Stimulated activated CD4-positive, alpha-beta T cell treated with anti-CD3 and anti-CD28 coated beads, Interleukin-1b, Interleukin-23, amount 100 ng/mL, for 1 hour (primary cell): ENCODE measurements at regions not wholly inside any gene's neighbourhood (a gene's known extent, or its start where the extent isn't known, plus 50 kb on each side); places are given as distances from the start of the nearest gene placed in this dataset.

Experiments used
- DNase-seq, 2 donors: peaks; one replicate each; pipeline ENCODE4 v3.0.0-alpha.2; 2020; ENCODE audit warnings: low read depth in 2 of 2

DNA sequence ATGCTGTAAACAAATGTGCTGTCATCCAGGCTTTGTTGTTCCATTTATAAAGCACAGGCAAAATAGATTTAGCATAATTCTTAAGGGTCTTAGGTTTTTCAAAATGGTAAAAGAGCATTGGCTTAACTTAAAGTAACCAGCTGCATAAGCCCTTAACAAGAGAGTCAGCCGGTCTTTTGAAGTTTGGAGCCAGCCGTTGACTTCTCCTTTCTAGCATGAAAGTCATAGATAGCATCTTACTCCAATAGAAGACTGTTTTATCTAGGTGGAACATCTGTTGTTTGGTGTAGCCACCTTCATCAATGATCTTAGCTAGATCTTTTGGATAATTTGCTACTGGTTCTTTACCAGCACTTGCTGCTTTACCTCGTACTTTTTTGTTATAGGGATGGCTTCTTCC, 297.5 kb upstream of the DCBLD2 start:
- DNase-seq: no peak

DNA sequence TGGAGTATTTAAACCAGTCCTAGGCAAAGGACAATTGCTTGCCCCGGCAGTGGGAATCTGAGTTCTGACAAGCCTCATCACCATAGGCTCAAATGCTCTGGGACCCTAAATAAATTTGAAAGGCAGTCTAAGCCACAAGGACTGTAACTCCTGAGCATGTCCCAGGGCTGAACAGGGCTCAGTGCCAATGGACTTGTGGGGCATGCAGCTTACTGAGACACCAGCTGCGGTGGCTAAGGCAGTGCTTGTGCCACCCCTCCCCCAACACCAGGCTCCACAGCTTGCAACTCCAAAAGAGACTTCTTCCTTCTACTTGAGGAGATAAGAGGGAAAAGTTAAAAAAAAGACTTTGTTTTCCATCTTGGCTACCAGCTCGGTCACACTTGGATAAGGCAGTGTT, 289.7 kb upstream of the DCBLD2 start:
- DNase-seq: no peak

DNA sequence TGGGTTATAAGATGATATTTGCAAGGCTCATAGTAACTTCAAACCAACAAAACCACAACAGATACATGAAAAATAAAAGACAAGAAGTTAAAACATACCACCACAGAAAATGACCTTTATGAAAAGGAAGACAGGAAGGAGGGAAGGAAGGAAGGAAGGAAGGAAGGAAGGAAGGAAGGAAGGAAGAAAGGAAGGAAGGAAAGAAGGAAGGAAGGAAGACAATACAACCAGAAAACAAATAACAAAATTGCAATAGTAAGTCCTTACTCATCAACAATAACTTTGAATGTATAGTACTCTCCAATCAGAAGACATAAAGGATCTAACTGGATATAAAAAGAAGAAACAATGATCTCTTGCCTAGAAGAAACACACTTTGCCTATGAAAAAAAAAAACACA, 287.4 kb upstream of the DCBLD2 start:
- no peak for DNase-seq

DNA sequence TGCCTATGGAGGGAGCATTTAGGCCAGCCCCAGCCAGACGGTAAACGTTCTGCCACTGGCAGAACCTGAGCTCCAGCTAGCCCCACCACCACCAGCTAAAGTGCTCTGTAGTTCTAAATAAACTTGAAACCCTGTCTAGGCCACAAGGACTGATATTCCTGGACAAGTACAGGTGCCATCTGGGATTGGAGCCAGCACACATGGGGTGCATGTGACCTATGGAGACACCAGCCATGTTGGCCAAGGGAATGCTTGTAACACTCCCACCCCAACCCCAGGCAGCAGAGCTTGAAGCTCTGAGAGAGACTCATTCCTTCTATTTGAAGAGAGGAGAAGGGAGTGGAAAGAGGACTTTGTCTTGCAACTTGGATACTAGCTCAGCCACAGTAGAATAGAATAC, 284.5 kb upstream of the DCBLD2 start:
- DNase-seq: no peak

DNA sequence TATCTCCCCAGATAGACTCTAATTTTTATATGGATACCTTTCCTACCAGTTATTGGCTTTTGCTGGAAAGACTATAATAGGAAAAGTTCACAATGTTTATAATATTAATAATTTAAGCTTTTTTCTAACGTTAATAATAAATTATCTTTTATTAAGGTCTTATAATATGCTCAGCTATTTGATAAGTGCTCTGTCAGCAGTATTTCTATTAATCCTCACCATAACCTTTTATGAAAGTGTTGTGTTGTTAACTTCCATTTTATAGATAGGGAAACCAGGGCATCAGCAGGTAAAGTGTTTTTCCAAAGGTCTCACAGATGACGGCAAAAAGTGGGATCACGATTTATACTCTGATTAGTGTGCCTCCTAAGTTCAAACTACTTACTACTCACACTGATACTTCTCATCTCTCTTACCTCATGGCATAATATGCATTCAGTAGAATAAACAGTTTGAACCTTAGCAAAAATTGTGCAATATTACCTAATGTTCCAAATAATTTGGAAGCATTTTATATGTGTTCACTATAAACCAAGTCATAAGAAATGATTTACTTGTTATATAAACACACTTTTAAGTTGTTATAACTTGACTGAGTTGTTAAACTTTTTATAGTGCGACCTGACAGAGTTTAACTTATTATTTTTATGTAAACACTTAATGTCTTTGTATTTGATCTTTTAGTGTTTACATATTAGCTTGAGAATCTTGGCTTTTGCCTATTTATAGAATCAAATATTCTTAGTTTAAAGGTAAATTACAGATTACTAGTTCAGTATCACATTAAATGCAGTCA, 274.9 kb upstream of the DCBLD2 start:
- DNase-seq: no peak

DNA sequence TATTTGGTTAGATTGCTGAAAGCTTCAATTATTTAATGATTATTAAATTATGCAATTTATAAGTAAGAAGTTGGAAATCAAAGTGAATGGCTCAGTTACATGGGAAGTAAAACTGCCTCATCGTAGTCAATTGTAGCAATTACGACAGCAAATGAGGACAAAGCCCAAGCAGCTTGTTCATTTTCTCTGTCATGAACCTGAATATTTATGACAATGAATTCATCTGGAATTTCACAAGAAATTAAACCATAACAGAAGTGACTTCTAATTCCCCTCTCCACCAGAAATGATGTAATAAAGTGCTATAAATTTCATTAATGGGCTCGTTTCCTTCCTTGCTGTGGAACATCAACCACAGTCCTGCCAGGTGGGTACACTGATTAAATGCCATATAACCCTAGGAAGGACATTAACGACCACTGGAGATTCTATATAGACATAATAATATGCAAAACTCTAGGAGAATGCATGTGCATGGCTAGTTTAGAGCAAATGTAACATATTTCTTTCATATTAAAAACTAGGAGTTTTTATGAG, 273.8 kb upstream of the DCBLD2 start:
- no peak for DNase-seq

DNA sequence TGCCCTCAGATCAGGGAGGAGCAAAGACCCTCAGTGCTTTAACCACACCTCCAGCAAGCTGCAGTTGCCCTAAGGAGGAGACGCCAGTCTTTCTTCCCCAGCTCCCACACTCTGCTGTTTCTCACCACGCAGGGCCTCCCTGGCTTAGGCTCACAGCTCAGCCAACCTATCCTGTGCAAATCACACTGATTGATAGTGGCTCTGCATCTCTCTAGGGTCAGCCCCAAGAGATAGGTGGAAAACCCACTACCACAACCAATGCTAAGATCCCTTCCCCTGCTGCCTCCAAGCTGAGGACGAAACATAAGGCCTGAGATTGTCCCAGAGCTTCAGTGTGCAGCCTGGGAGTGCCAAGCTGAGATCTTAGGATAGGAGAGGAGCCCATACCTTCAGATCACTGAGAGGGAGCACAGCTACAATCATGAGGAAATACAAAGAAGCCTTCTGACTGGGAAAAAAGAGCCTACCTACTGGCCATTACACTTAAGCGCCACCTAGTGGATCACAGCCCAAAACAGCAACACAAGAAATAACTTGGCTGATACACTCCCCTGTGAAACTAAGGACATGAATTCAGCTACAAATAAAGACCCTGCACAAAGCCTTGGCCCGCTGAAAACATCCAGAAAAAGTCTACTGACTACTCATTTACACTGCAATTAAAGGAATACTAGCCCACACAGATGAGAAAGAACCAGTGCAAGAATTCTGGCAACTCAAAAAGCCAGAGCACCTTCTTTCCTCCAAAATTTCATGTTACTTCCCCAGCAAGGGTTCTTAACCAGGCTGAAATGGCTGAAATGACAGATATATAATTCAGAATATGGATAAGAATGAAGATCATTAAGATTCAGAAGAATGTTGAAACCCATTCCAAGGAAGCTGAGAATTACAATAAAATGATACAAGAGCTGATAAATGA, 271.5 kb upstream of the DCBLD2 start:
- DNase-seq: peak in 1 of 2 donors; percentile 0

DNA sequence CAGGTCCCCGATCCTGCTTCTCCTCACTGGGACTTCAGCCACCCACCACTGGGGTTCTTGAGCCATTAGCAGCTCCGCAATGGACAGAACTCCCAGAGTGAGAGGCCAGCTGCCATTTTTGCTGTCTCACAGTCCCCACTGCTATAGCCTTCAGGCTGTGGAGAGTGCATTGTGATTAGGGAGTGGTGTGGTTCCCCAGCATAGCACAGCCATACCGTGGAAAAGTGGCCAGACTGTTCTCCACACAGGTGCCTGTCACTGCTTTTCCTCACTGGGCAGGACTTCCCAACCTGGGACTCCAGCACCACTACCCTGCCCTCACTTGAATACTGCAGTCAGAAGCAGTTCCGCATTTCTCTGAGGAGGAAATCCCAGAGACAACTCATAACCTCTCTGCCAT, 270.3 kb upstream of the DCBLD2 start:
- DNase-seq: no peak

DNA sequence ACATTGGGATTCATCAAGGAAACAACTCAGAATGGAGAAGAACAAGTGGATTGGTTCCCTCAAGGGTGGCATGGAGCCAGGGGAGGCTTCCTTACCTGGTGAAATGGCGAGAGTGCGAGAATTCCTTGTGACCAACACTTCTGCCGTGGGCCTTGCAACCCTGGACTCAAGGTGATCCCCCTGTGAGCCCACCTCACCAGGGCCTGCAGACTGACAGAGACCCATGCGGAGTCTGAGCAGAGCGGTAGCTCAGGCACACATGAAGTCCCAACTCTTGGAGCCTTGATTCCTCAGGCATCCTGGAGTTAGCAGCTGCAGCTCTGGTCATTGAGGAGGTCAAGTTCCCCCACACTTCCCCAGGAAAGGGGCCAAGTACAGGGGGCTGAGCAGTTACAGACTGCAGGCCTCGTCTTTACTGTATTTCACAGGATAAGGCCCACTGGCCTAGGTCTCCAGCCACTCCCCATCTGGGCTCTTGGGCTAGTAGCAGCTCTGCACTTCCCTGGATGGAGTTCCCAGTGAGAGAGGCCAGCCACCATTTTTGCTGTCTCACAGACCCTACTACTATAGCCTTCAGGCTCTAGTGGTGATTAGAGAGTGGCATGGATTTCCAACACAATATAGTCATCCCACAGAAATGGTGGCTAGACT, 269.5 kb upstream of the DCBLD2 start:
- peak in 1 of 2 donors; percentile 1 for DNase-seq

DNA sequence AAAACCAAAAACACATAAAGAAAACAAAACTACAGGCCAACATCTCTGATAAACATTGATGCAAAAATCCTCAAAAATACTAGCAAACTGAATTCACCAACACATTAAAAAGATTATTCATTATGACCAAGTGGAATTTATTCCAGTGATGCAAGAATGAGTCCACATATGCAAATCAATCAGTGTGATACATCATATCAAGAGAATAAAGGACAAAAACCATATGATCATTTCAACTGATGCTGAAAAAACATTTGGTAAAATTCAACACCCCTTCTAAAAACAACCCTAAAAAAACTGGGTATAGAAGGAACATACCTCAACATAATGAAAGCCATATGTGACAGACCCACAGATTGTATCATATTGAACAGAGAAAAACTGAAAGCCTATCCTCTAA, 265.6 kb upstream of the DCBLD2 start:
- DNase-seq: no peak

DNA sequence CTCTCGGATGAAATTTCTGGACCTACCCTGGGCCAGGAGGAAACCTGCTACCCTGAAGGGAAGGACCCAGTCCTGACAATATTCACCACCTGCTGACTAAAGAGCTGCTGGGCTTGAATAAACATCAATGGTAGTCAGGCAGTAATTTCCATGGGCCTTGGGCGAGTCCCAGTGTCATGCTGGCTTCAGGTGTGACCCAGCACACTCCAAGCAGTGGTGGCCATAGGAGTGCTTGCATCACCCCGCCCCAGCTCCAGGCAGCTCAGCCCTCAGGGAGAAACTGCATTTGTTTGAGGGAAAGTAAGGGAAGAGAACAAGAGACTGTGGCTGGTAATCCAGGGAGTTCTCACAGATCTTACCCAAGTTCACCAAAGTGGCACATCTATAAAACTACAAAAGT, 261.8 kb upstream of the DCBLD2 start:
- DNase-seq: no peak

DNA sequence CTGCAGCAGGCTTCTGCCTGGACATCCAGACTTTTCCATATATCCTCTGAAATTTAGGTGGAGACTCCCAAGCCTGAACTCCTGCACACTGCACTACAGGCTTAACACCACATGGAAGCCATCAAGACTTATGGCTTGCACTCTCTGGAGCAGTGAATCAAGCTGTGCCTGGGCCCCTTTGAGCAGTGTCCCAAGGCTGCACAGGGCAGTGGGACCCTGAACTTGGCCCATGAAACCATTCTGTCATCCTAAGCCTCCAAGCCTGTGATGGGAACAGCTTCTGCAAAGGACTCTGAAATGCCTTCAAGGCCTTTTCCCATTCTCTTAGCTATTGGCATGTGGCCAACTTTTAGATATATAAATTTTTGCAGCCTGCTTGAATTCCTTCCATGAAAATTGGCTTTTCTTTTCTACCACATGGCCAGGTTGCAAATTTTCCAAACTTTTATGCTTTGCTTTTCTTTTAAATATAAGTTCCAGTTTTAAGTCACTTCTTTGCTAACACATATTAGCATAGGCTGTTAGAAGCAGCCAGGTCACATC, 257.8 kb upstream of the DCBLD2 start:
- DNase-seq: no peak

DNA sequence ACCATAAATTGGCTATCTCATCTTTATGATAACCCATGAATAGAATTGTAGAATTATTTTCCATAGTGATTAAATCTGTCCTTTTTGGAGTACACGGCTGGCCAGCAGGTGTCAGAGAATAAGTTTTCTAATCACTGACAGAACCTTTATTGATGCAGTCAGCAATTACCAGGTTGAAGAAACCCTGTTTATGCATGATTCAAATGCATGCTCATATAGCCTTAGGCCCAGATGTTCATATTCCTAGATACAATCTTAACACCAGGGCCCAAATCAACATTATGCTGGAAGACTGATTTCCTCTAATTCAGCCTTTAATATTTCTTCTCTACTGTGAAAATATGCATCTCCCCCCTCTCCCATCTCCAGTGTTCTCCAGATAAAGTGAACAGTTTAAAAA, 243.5 kb upstream of the DCBLD2 start:
- DNase-seq: no peak

DNA sequence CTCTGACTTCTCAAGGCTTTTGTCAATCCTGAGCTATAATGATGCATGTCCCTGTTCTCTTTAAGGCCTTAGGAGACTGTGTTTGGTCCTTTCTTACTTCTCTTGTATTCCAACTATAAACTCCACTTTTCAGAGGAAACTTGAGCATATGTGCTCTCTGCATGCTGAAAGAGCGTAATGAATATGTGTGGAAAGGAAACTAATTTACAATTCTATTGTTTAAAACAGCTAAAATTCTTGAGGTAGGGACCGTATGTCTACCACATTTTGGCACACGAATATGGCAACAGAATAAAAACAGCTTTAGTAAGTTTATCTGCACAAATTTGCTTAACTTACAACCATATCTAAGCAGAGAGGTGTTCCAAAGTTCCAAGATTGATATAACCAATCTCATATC, 242.0 kb upstream of the DCBLD2 start:
- DNase-seq: no peak

DNA sequence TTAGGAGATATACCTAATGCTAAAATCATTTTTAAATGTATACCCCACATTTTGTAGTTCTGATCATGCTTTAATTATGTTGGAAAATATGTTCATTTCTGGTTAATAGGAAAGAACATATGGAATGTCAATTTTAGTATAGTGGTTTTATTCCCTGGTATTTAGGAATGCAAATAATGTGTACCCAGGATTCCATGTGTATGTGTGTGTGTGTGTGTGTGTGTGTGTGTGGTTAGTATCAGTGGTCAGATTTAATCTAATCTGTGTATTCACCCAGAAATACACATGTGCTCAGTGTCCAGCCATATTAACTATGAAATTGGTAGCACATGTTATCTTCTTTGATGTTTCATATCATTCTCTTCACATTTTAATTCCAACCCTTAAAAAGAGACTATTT, 233.5 kb upstream of the DCBLD2 start:
- DNase-seq: no peak

DNA sequence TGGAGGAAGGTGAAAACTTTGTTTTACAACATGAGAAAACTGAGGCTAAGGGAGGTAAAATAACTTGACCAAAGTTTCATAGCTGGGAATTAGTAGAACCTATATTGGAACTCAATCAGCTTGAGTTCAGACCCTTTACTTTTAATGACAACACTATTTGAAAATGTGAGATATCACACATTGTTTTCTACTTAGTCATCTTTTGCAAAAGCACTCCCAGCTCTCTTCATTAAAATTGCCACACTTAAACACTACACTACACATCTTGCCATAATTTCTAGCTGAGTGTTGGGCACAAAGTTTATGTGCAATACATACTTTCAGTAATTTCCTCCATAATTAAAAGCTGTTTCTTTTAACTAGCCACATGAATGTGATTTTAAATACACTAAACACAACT, 230.4 kb upstream of the DCBLD2 start:
- no peak for DNase-seq

DNA sequence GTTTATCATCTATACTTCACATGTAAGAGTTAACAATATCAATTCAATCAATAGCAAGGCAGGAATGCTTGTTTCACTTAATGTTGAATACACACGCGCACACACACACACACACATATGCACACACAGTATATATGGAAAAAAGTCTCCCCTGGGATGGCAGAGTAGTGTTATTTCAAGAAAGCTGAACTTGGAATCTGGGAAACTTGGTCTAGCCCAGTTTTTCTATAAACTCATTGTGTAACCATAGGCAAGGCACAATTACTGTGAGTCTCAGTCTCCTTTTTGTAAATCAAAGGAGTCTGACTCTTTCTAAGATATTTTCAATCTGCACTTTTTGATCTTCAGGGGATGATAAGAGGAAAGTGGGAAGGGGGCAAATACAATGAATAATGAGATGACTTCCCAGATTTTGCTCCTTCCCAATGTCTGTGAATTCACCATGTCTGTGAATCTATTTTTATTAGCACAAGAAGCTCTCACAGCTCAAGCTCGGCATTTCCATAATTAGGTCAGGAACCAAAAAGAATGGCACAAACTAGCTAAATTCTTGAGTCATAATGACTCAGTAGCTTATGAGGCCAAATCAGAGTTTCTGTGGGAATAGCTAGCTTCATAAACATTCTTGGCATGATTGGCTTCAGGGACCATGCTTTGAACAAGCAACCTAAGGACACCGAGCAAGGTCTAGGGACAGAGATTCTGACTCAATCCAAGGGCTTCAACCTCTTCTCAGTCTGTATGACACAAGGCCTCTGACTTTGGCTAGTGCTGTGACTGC, 227.4 kb upstream of the DCBLD2 start:
- no peak for DNase-seq

DNA sequence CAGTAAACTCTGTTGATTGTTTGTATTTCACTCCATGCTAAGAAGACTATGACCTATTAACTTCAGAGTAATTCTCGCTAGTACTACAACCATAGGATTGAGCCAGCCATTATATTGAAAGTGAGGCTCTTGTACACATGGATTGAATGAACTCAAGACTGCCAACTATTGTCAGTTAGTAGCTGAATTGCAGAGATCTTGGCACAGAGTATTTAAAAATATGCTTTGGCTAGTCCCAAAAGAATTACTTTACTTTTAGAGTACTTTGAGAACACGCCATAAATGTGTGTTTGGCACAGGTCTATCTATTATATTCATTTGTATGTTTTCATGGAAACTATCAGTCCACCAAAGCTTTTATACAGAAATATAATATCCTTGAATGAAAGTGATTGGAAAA, 226.7 kb upstream of the DCBLD2 start:
- DNase-seq: no peak

DNA sequence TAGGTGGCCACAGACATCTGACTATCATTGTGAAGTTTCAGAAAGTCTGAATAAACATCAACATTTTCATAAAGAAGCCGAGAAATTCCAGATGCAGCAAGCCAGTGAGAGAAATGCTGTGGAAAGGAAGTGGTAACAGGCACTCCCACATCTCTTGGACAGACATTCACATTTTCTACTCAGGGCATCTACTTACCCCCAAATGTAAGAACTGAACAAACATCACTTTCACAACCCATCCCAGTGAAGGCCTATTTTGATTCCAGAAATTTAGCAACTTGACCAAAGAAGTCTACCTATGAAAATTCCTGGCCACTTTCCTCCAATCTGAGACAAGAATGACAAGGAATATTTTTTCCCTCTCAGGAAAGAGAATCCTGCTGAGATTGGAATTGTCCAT, 224.8 kb upstream of the DCBLD2 start:
- DNase-seq: no peak

DNA sequence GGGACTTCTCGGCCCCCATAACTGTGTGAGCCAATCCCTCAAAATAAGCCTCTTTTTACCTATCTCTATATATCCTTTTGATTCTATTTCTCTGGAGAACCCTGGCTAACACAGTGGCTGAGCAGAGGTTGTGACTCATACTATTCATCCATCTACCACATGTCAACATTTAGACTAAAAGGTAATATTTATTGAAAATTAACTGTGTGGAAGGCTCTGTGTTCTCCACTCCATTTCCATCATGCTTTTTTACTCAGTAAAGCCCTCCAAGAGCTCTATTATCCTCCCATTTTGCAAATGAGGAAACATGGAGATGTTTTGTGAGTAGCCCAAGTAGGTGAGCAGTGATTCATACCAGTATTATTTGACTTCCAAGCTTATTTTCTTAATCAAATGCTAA, 217.9 kb upstream of the DCBLD2 start:
- DNase-seq: no peak

DNA sequence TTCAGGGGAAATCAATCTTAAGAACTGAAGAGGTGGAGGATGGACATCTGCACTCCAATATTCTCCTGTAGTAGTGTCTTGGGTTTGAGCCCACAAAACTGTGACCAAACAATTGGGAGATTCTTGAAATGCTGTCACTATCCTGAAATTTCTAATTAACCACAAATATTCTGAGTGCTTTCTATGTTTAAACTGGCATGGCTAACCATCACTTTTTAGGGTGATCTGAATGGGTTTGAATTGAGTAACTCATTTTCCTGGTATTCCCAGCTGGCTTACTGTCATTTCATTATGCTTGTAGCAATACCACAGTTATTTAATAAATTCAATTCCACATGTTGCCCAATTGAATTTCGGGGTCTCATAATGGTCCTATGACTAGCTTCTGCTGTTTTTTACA, 216.9 kb upstream of the DCBLD2 start:
- no peak for DNase-seq
